Esophagus muscularis mucosa (tissue), 4 donors: ENCODE measurements at regions not wholly inside any gene's neighbourhood (a gene's known extent, or its start where the extent isn't known, plus 50 kb on each side); places are given as distances from the start of the nearest gene placed in this dataset.

Experiments used
- DNase-seq: peaks from one replicate; pipeline ENCODE4 v3.0.0-alpha.2; 2017; ENCODE audit errors: extremely low spot score
- H3K27ac ChIP-seq, 4 donors: fragments of 200-600 bp; sonication (generic); replicated peaks in 1 of 4; 1 replicate in 3 of 4; 2 replicates in 1 of 4; pipeline ENCODE4 v1.5.1; 2016 to 2019; ENCODE audit warnings: mild to moderate bottlenecking in 1 of 4
- H3K27me3 ChIP-seq, 4 donors: fragments of 200-600 bp; sonication (generic); one replicate each; pipeline versions ENCODE4 v1.5.1 to v1.6.0; 2016 to 2019
- H3K36me3 ChIP-seq, 4 donors: fragments of 200-600 bp; sonication (generic); one replicate each; pipeline ENCODE4 v1.5.1; 2016 to 2019
- H3K4me1 ChIP-seq, 4 donors: fragments of 200-600 bp; sonication (generic); one replicate each; pipeline ENCODE4 v1.5.1; 2016 to 2019
- H3K4me3 ChIP-seq, 4 donors: fragments of 200-600 bp; sonication (generic); 1 replicate in 2 of 4; 2 replicates in 2 of 4; pipeline ENCODE4 v1.5.1; 2016 to 2019; ENCODE audit warnings: mild to moderate bottlenecking in 4 of 4, moderate library complexity in 1 of 4
- H3K9me3 ChIP-seq, 4 donors: fragments of 200-600 bp; sonication (generic); 1 replicate in 3 of 4; 2 replicates in 1 of 4; pipeline ENCODE4 v1.5.1; 2016 to 2019
- CTCF ChIP-seq, 3 experiments: fragments of 200-600 bp in 2 of 3; fragments of 450-650 bp in 1 of 3; sonication (generic) in 2 of 3; IDR thresholded peaks; one replicate each; pipeline ENCODE4 v1.5.1; 2017 to 2019; ENCODE audit warnings: antibody characterized with exemption in 3 of 3, mild to moderate bottlenecking in 2 of 3, moderate library complexity in 1 of 3
- EP300 ChIP-seq: sonication (generic); formaldehyde crosslinking; IDR thresholded peaks from one replicate; pipeline ENCODE4 v1.6.1; 2017; ENCODE audit warnings: antibody characterized with exemption
- POLR2A ChIP-seq: fragments of 450-650 bp; IDR thresholded peaks from one replicate; pipeline ENCODE4 v1.6.1; 2017; ENCODE audit warnings: antibody characterized with exemption, moderate library complexity, mild to moderate bottlenecking, low read depth
- POLR2AphosphoS5 ChIP-seq, 2 donors: sonication (generic); formaldehyde crosslinking; IDR thresholded peaks; one replicate each; pipeline ENCODE4 v1.6.1; 2017; ENCODE audit warnings: antibody characterized with exemption in 2 of 2
- WGBS: methylation state at CpG from one replicate; pipeline ENCODE4 v1.1.5; 2018; 5-methylcytosine and 5-hydroxymethylcytosine counted together
- intact Hi-C: fragments of 100-400 bp; cut with DNase I; formaldehyde crosslinking; loops from one replicate; pipeline ENCODE4 v1.15.1; 2023

GRCh38 chr6:87785229-87785862 is 83.3 kb upstream of the AKIRIN2 start:
- Histone ChIP-seq H3K9me3 (no peaks in the 10 kb centered on the region), H3K27me3 (no peaks in the 10 kb centered on the region), H3K4me3 (no peak overlapping the region), H3K27ac (no peak overlapping the region), H3K4me1 (peaks cover 0 to 4% (median 0%) of the 10 kb centered on the region in 4 donors), H3K36me3 (no peaks in the 10 kb centered on the region)
- 84% methylated on average over 2 of the region's 2 CpGs for WGBS
- intact Hi-C loops = no loop called here
- no peak for TF ChIP-seq CTCF (IDR thresholded peaks at IDR 0.05)
- TF ChIP-seq POLR2AphosphoS5 (IDR thresholded peaks at IDR 0.05) = no peak
- TF ChIP-seq EP300 = no peak
- TF ChIP-seq POLR2A = no peak
- no peak for DNase-seq

- no peak for DNase-seq
- TF ChIP-seq EP300 = no peak
- Histone ChIP-seq H3K9me3 (no peaks in the 10 kb centered on the region), H3K27me3 (no peaks in the 10 kb centered on the region), H3K4me1 (peaks cover 0 to 4% (median 0%) of the 10 kb centered on the region in 4 donors), H3K4me3 (no peak overlapping the region), H3K36me3 (no peaks in the 10 kb centered on the region), H3K27ac (no peak overlapping the region)
- intact Hi-C loops = no loop called here
- 88% methylated on average over 2 of the region's 2 CpGs for WGBS
These were observed 82.7 kb upstream of the AKIRIN2 start for GRCh38 chr6:87784690-87785089.

- DNase-seq = no peak
- H3K4me3 ChIP-seq = no peak overlapping the region
- H3K27me3 ChIP-seq = no peaks in the 10 kb centered on the region
- intact Hi-C loops = no loop called here
- no peaks in the 10 kb centered on the region for H3K4me1 ChIP-seq
- H3K36me3 ChIP-seq = no peaks in the 10 kb centered on the region
- TF ChIP-seq POLR2AphosphoS5 (IDR thresholded peaks at IDR 0.05) = no peak
- no peak for TF ChIP-seq POLR2A
- no peak for TF ChIP-seq CTCF (IDR thresholded peaks at IDR 0.05)
- no peak for TF ChIP-seq EP300
- no peaks in the 10 kb centered on the region for H3K9me3 ChIP-seq
- H3K27ac ChIP-seq = no peak overlapping the region
These were observed 82.0 kb upstream of the AKIRIN2 start for GRCh38 chr6:87784051-87784450.

GRCh38 chr6:87779542-87779941 is 77.5 kb upstream of the AKIRIN2 start:
- 91% methylated on average over 2 of the region's 2 CpGs for WGBS
- DNase-seq = no peak
- Histone ChIP-seq H3K9me3 (no peaks in the 10 kb centered on the region), H3K27me3 (no peaks in the 10 kb centered on the region), H3K4me1 (no peaks in the 10 kb centered on the region), H3K36me3 (no peaks in the 10 kb centered on the region), H3K27ac (no peak overlapping the region), H3K4me3 (no peak overlapping the region)
- intact Hi-C loops = no loop called here
- TF ChIP-seq CTCF (IDR thresholded peaks at IDR 0.05) (no peak), POLR2AphosphoS5 (IDR thresholded peaks at IDR 0.05) (no peak), EP300 (no peak), POLR2A (no peak)

- no peaks in the 10 kb centered on the region for H3K27me3 ChIP-seq
- H3K9me3 ChIP-seq = no peaks in the 10 kb centered on the region
- DNase-seq = no peak
- TF ChIP-seq EP300 (no peak), POLR2A (no peak), CTCF (IDR thresholded peaks at IDR 0.05) (no peak), POLR2AphosphoS5 (IDR thresholded peaks at IDR 0.05) (no peak)
- no peaks in the 10 kb centered on the region for H3K36me3 ChIP-seq
- H3K4me1 ChIP-seq = peaks cover 0 to 15% (median 12%) of the 10 kb centered on the region in 4 donors
- H3K27ac ChIP-seq = no peak overlapping the region
- intact Hi-C loops = no loop called here
- H3K4me3 ChIP-seq = no peak overlapping the region
- WGBS = 49% methylated on average over 6 of the region's 6 CpGs
These were observed 70.8 kb upstream of the AKIRIN2 start for GRCh38 chr6:87772597-87773530.
